ENCODE measurements at regions not wholly inside any gene's neighbourhood (a gene's known extent, or its start where the extent isn't known, plus 50 kb on each side); places are given as distances from the start of the nearest gene placed in this dataset.

GRCh38 chr3:25284249-25284648, 143.8 kb upstream of the RARB start:
- TF ChIP-seq CTCF (IDR thresholded peaks at IDR 0.05; ENCODE audit: insufficient read depth, low read depth, low read length), result no peak
- POLR2A ChIA-PET, result no interaction called here
- no peak for DNase-seq (ENCODE audit: low read depth)
- no peaks in the 10 kb centered on the region for H3K36me3 ChIP-seq (ENCODE audit: control insufficient read depth, insufficient read depth, low read length)
- CTCF ChIA-PET, result no interaction called here
- no peaks in the 10 kb centered on the region for H3K27me3 ChIP-seq (ENCODE audit: control insufficient read depth, insufficient read depth, low read length)
- H3K4me3 ChIP-seq (ENCODE audit: low read depth, low read length), result no peak overlapping the region

- CTCF ChIA-PET, result no interaction called here
- Histone ChIP-seq H3K36me3 (ENCODE audit: control insufficient read depth, insufficient read depth, low read length) (no peaks in the 10 kb centered on the region), H3K4me3 (ENCODE audit: low read depth, low read length) (no peak overlapping the region), H3K27me3 (ENCODE audit: control insufficient read depth, insufficient read depth, low read length) (no peaks in the 10 kb centered on the region)
- no peak for DNase-seq (ENCODE audit: low read depth)
- TF ChIP-seq CTCF (IDR thresholded peaks at IDR 0.05; ENCODE audit: insufficient read depth, low read depth, low read length), result no peak
- POLR2A ChIA-PET, result no interaction called here
Measured at GRCh38 chr3:25287291-25287884, 140.7 kb upstream of the RARB start.

GRCh38 chr3:25288413-25288812, 139.7 kb upstream of the RARB start:
- H3K4me3 ChIP-seq (ENCODE audit: low read depth, low read length), result no peak overlapping the region
- no peaks in the 10 kb centered on the region for H3K27me3 ChIP-seq (ENCODE audit: control insufficient read depth, insufficient read depth, low read length)
- ChIA-PET POLR2A (no interaction called here), CTCF (interaction anchor here (0.8 to 0.9 kb wide), 2 partner anchors 14 to 16 kb away, joined by 3 read pairs; no protein-coding TSS in a partner anchor)
- no peak for DNase-seq (ENCODE audit: low read depth)
- no peak for TF ChIP-seq CTCF (IDR thresholded peaks at IDR 0.05; ENCODE audit: insufficient read depth, low read depth, low read length)
- H3K36me3 ChIP-seq (ENCODE audit: control insufficient read depth, insufficient read depth, low read length), result no peaks in the 10 kb centered on the region

GRCh38 chr3:25289156-25289555, 138.9 kb upstream of the RARB start:
- ChIA-PET POLR2A (interaction anchor here (0.6 to 0.7 kb wide), 2 partner anchors 53 to 70 kb away, joined by 3 to 7 read pairs; no protein-coding TSS in a partner anchor), CTCF (interaction anchor here (0.8 to 0.9 kb wide), 2 partner anchors 14 to 16 kb away, joined by 3 read pairs; no protein-coding TSS in a partner anchor)
- no peaks in the 10 kb centered on the region for H3K36me3 ChIP-seq (ENCODE audit: control insufficient read depth, insufficient read depth, low read length)
- no peak for TF ChIP-seq CTCF (IDR thresholded peaks at IDR 0.05; ENCODE audit: insufficient read depth, low read depth, low read length)
- no peaks in the 10 kb centered on the region for H3K27me3 ChIP-seq (ENCODE audit: control insufficient read depth, insufficient read depth, low read length)
- H3K4me3 ChIP-seq (ENCODE audit: low read depth, low read length), result no peak overlapping the region
- DNase-seq (ENCODE audit: low read depth), result no peak

- CTCF ChIA-PET, result no interaction called here
- Histone ChIP-seq H3K27me3 (ENCODE audit: control insufficient read depth, insufficient read depth, low read length) (no peaks in the 10 kb centered on the region), H3K4me3 (ENCODE audit: low read depth, low read length) (no peak overlapping the region), H3K36me3 (ENCODE audit: control insufficient read depth, insufficient read depth, low read length) (no peaks in the 10 kb centered on the region)
- no peak for TF ChIP-seq CTCF (IDR thresholded peaks at IDR 0.05; ENCODE audit: insufficient read depth, low read depth, low read length)
- POLR2A ChIA-PET, result interaction anchor here (0.6 to 0.7 kb wide), 2 partner anchors 53 to 69 kb away, joined by 3 to 7 read pairs; no protein-coding TSS in a partner anchor
- DNase-seq (ENCODE audit: low read depth), result no peak
Measured at GRCh38 chr3:25289663-25290062, 138.4 kb upstream of the RARB start.
